ENCODE measurements at regions not wholly inside any gene's neighbourhood (a gene's known extent, or its start where the extent isn't known, plus 50 kb on each side); places are given as distances from the start of the nearest gene placed in this dataset.

DNA sequence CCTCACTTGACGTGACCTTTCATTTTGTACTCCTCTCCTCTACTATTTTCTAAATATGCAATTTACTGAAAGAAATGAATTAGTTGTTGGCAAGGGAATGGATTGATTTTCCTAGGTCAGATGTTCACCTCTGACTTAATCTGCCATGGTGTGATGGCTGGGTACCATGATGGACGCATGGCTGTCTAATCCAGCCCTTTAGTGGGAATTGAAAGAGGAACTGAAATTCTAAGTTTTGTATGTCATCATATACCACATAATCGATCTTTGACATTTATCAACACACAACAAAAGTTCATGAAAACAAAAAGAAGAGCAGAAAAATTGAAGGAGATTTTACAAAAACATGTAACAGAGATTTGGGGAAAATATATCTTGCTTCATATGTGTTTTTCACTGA lies 331.3 kb upstream of the SNX7 start:
- no peak for TF ChIP-seq RAD21 (conservative IDR thresholded peaks at IDR 0.05)
- TF ChIP-seq CTCF (IDR thresholded peaks at IDR 0.05; ENCODE audit: poor library complexity, severe bottlenecking), result no peak
- no peak for TF ChIP-seq POLR2AphosphoS5 (IDR thresholded peaks at IDR 0.05)
- TF ChIP-seq, protein P1, sequence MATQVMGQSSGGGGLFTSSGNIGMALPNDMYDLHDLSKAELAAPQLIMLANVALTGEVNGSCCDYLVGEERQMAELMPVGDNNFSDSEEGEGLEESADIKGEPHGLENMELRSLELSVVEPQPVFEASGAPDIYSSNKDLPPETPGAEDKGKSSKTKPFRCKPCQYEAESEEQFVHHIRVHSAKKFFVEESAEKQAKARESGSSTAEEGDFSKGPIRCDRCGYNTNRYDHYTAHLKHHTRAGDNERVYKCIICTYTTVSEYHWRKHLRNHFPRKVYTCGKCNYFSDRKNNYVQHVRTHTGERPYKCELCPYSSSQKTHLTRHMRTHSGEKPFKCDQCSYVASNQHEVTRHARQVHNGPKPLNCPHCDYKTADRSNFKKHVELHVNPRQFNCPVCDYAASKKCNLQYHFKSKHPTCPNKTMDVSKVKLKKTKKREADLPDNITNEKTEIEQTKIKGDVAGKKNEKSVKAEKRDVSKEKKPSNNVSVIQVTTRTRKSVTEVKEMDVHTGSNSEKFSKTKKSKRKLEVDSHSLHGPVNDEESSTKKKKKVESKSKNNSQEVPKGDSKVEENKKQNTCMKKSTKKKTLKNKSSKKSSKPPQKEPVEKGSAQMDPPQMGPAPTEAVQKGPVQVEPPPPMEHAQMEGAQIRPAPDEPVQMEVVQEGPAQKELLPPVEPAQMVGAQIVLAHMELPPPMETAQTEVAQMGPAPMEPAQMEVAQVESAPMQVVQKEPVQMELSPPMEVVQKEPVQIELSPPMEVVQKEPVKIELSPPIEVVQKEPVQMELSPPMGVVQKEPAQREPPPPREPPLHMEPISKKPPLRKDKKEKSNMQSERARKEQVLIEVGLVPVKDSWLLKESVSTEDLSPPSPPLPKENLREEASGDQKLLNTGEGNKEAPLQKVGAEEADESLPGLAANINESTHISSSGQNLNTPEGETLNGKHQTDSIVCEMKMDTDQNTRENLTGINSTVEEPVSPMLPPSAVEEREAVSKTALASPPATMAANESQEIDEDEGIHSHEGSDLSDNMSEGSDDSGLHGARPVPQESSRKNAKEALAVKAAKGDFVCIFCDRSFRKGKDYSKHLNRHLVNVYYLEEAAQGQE (IDR thresholded peaks at IDR 0.05; ENCODE audit: borderline replicate concordance), result no peak
- TF ChIP-seq EZH2 (IDR thresholded peaks at IDR 0.05; ENCODE audit: borderline replicate concordance, insufficient read depth, low read length, poor library complexity, severe bottlenecking), result no peak
- no peak for TF ChIP-seq SMC3 (conservative IDR thresholded peaks at IDR 0.05; ENCODE audit: poor library complexity)
- no peak for TF ChIP-seq EP300 (conservative IDR thresholded peaks at IDR 0.05; ENCODE audit: poor library complexity, severe bottlenecking)
- TF ChIP-seq TAF1 (IDR thresholded peaks at IDR 0.05; ENCODE audit: low read depth), result no peak
